H9 (cell line): ENCODE measurements at regions not wholly inside any gene's neighbourhood (a gene's known extent, or its start where the extent isn't known, plus 50 kb on each side); places are given as distances from the start of the nearest gene placed in this dataset.
A peak's percentile ranks its signal among the peaks of the same experiment; 100 is the strongest.

Source experiments
- DNase-seq: peaks from one replicate; pipeline ENCODE4 v3.0.0-alpha.2; 2017
- H2AFZ ChIP-seq: one replicate; pipeline ENCODE4 v1.6.1; 2013; ENCODE audit warnings: mild to moderate bottlenecking, low read length, control low read depth, moderate library complexity
- H2AK5ac ChIP-seq: 2 replicates; pipeline ENCODE4 v1.6.1; 2013; ENCODE audit warnings: low read length, control low read depth, mixed read lengths; ENCODE audit not compliant: insufficient read length
- H2BK120ac ChIP-seq: one replicate; pipeline ENCODE4 v1.6.1; 2013; ENCODE audit warnings: low read depth, mild to moderate bottlenecking, low read length, control low read depth, inconsistent platforms; ENCODE audit not compliant: poor library complexity, severe bottlenecking
- H2BK12ac ChIP-seq: 2 replicates; pipeline ENCODE4 v1.6.1; 2013; ENCODE audit warnings: low read length, control low read depth, mixed read lengths, low read depth; ENCODE audit not compliant: insufficient read length
- H2BK15ac ChIP-seq: 2 replicates; pipeline ENCODE4 v1.6.1; 2013; ENCODE audit warnings: low read depth, low read length, control low read depth
- H2BK20ac ChIP-seq: one replicate; pipeline ENCODE4 v1.6.1; 2013; ENCODE audit warnings: low read depth, mild to moderate bottlenecking, low read length, control low read depth, inconsistent platforms; ENCODE audit not compliant: poor library complexity, severe bottlenecking
- H2BK5ac ChIP-seq: 2 replicates; pipeline ENCODE4 v1.6.1; 2013; ENCODE audit warnings: low read length, control low read depth, mixed read lengths; ENCODE audit not compliant: insufficient read length
- H3K14ac ChIP-seq: 2 replicates; pipeline ENCODE4 v1.6.1; 2013; ENCODE audit warnings: low read length, control low read depth; ENCODE audit not compliant: insufficient read depth
- H3K18ac ChIP-seq: 2 replicates; pipeline ENCODE4 v1.6.1; 2013; ENCODE audit warnings: low read depth, mild to moderate bottlenecking, mixed read lengths, low read length, control low read depth; ENCODE audit not compliant: insufficient read length
- H3K23ac ChIP-seq: 2 replicates; pipeline ENCODE4 v1.6.1; 2013; ENCODE audit warnings: low read length, control low read depth, mixed read lengths, low read depth; ENCODE audit not compliant: insufficient read length
- H3K23me2 ChIP-seq: 2 replicates; pipeline ENCODE4 v1.6.1; 2013; ENCODE audit warnings: low read depth, mild to moderate bottlenecking, mixed read lengths, low read length, control low read depth; ENCODE audit not compliant: insufficient read length, poor library complexity, severe bottlenecking
- H3K27ac ChIP-seq: 2 replicates; pipeline ENCODE4 v1.5.1; 2013; ENCODE audit warnings: low read length, control low read depth, mixed read lengths, low read depth; ENCODE audit not compliant: insufficient read length
- H3K27me3 ChIP-seq: 2 replicates; pipeline ENCODE4 v1.6.1; 2013; ENCODE audit warnings: low read length, control low read depth, inconsistent platforms; ENCODE audit not compliant: insufficient read depth
- H3K4ac ChIP-seq: 2 replicates; pipeline ENCODE4 v1.6.1; 2013; ENCODE audit warnings: low read depth, mild to moderate bottlenecking, control low read depth, inconsistent platforms, low read length, moderate library complexity
- H3K4me1 ChIP-seq: 2 replicates; pipeline ENCODE4 v1.6.1; 2013; ENCODE audit warnings: low read length, control low read depth, inconsistent platforms; ENCODE audit not compliant: insufficient read depth
- H3K4me2 ChIP-seq: 2 replicates; pipeline ENCODE4 v1.6.1; 2013; ENCODE audit warnings: low read length, control low read depth, mixed read lengths; ENCODE audit not compliant: insufficient read length, insufficient read depth
- H3K56ac ChIP-seq: 2 replicates; pipeline ENCODE4 v1.6.1; 2013; ENCODE audit warnings: low read depth, mild to moderate bottlenecking, mixed read lengths, low read length, control low read depth; ENCODE audit not compliant: insufficient read length
- H3K79me1 ChIP-seq: 2 replicates; pipeline ENCODE4 v1.6.1; 2013; ENCODE audit warnings: low read depth, mild to moderate bottlenecking, moderate library complexity, low read length, control low read depth, inconsistent platforms; ENCODE audit not compliant: insufficient read depth, poor library complexity, severe bottlenecking
- H3K79me2 ChIP-seq: 2 replicates; pipeline ENCODE4 v1.6.1; 2013; ENCODE audit warnings: low read length, control low read depth, inconsistent platforms; ENCODE audit not compliant: insufficient read depth
- H3K9ac ChIP-seq: 2 replicates; pipeline ENCODE4 v1.6.1; 2013; ENCODE audit warnings: low read length, control low read depth, mixed read lengths; ENCODE audit not compliant: insufficient read length; ENCODE audit errors: extremely low read depth
- H3K9me3 ChIP-seq: one replicate; pipeline ENCODE4 v1.6.1; 2013; ENCODE audit warnings: low read depth, low read length, inconsistent platforms; ENCODE audit not compliant: control insufficient read depth
- H3T11ph ChIP-seq: one replicate; pipeline ENCODE4 v1.6.1; 2013; ENCODE audit warnings: mild to moderate bottlenecking, low read length, control low read depth, inconsistent platforms
- H4K20me1 ChIP-seq: one replicate; pipeline ENCODE4 v1.6.1; 2013; ENCODE audit not compliant: control insufficient read depth, insufficient read length, insufficient read depth
- H4K5ac ChIP-seq: 2 replicates; pipeline ENCODE4 v1.6.1; 2013; ENCODE audit warnings: low read depth, mild to moderate bottlenecking, mixed read lengths, low read length, control low read depth; ENCODE audit not compliant: insufficient read length
- H4K8ac ChIP-seq: replicated peaks from 2 replicates; pipeline ENCODE4 v1.6.1; 2013; ENCODE audit warnings: low read length, control low read depth, mixed read lengths, low read depth; ENCODE audit not compliant: insufficient read length
- H4K91ac ChIP-seq: 2 replicates; pipeline ENCODE4 v1.6.1; 2013; ENCODE audit warnings: low read depth, mild to moderate bottlenecking, moderate library complexity, mixed read lengths, low read length, control low read depth; ENCODE audit not compliant: insufficient read length
- H3K27ac Mint-ChIP-seq, 3 experiments: 2 replicates in 2 of 3; 3 replicates in 1 of 3; pipeline ENCODE4 v1.8.0; 2020 to 2021; ENCODE audit warnings: mixed read lengths in 3 of 3, mild to moderate bottlenecking in 1 of 3, moderate library complexity in 1 of 3
- H3K27me3 Mint-ChIP-seq: 2 replicates; pipeline ENCODE4 v1.8.0; 2021; ENCODE audit warnings: low read depth, mild to moderate bottlenecking, moderate library complexity, mixed read lengths
- H3K36me3 Mint-ChIP-seq, 3 experiments: 2 replicates in 2 of 3; 3 replicates in 1 of 3; pipeline ENCODE4 v1.8.0; 2020 to 2021; ENCODE audit warnings: low read depth in 3 of 3, mixed read lengths in 3 of 3; ENCODE audit not compliant: insufficient read depth in 1 of 3
- H3K4me1 Mint-ChIP-seq, 2 experiments: 2 replicates each; pipeline ENCODE4 v1.8.0; 2020; ENCODE audit warnings: mixed read lengths in 2 of 2
- H3K4me3 Mint-ChIP-seq, 2 experiments: 2 replicates in 1 of 2; 3 replicates in 1 of 2; pipeline ENCODE4 v1.8.0; 2020 to 2021; ENCODE audit warnings: mild to moderate bottlenecking in 2 of 2, mixed read lengths in 2 of 2, moderate library complexity in 1 of 2
- H3K9me3 Mint-ChIP-seq, 2 experiments: 2 replicates in 1 of 2; 3 replicates in 1 of 2; pipeline ENCODE4 v1.8.0; 2020; ENCODE audit warnings: mild to moderate bottlenecking in 2 of 2, mixed read lengths in 2 of 2, moderate library complexity in 1 of 2
- WGBS: extraction: QIAGEN DNeasy Blood & Tissue Kit; methylation state at CpG from one replicate; pipeline ENCODE4 v1.1.7; 2013; ENCODE audit warnings: missing lambda C conversion rate, low lambda C conversion rate, mixed read lengths; ENCODE audit not compliant: insufficient read length; ENCODE audit errors: extremely low coverage; 5-methylcytosine and 5-hydroxymethylcytosine counted together
- TF ChIP-seq, protein P1 (sequence below): fragments of 200-600 bp; sonication (generic); conservative IDR thresholded peaks from 3 replicates; pipeline ENCODE4 v1.8.0; 2021; ENCODE audit warnings: antibody characterized with exemption, mild to moderate bottlenecking

DNA sequence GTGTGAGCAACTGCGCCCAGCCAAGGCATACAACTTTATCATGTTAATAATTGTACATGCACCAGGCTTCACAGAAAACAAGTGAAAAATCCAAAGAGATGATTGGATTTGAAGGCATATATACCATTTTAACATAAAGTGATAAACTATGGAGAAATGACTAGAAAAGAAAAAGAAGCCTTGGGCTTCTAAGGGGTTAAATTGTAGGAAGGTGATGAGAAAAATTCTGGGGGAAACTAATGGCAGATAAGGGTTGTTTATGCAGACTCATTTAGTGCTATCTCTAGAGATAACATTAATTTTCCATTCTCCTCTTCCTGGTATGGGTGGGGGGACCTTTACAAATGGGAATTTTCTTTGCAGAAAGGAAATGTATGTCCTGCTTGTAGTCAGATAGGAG lies 154.0 kb downstream of the TMEM17 start:
- no peak overlapping the region for H2BK120ac ChIP-seq
- H3K56ac ChIP-seq, result no peak overlapping the region
- H3K4me1 ChIP-seq, result peaks cover 5% of the 10 kb centered on the region; the same call in 1 of the 2 replicates
- 0 out of 7 replicates have a peak overlapping the region, but pooled peaks of 1 of the 3 experiments have one; percentile 88 for H3K27ac Mint-ChIP-seq
- H4K8ac ChIP-seq, result no peak overlapping the region
- no peaks in the 10 kb centered on the region; the same call in 1 of the 2 replicates for H3K27me3 Mint-ChIP-seq
- no peaks in the 10 kb centered on the region for H3K23me2 ChIP-seq
- H3K36me3 Mint-ChIP-seq, result peaks cover 11 to 20% (median 18%) of the 10 kb centered on the region in 3 experiments; a peak in 6 of 7 replicates
- H3T11ph ChIP-seq, result no peak overlapping the region
- H2AK5ac ChIP-seq, result no peak overlapping the region
- no peak overlapping the region for H4K5ac ChIP-seq
- no peak overlapping the region for H3K4me3 Mint-ChIP-seq
- H3K4me2 ChIP-seq, result no peak overlapping the region
- no peaks in the 10 kb centered on the region for H4K20me1 ChIP-seq
- no peak overlapping the region for H3K18ac ChIP-seq
- H2BK20ac ChIP-seq, result no peak overlapping the region
- no peak overlapping the region for H3K14ac ChIP-seq
- H3K9me3 Mint-ChIP-seq, result peaks cover 16 to 23% of the 10 kb centered on the region in 2 experiments
- H3K9me3 ChIP-seq, result no peaks in the 10 kb centered on the region
- no peak for DNase-seq
- H3K4me1 Mint-ChIP-seq, result peaks cover 41 to 47% of the 10 kb centered on the region in 2 experiments
- H2BK15ac ChIP-seq, result no peak overlapping the region
- H3K4ac ChIP-seq, result no peak overlapping the region
- no peak overlapping the region for H4K91ac ChIP-seq
- no peaks in the 10 kb centered on the region for H3K79me2 ChIP-seq
- no peak overlapping the region for H3K23ac ChIP-seq
- H3K27ac ChIP-seq, result no peak overlapping the region
- no peak overlapping the region for H2BK5ac ChIP-seq
- H2BK12ac ChIP-seq, result no peak overlapping the region
- H3K27me3 ChIP-seq, result no peaks in the 10 kb centered on the region
- no CpG with 5 or more reads among the region's 1 CpG for WGBS
- H3K79me1 ChIP-seq, result no peaks in the 10 kb centered on the region
- no peak overlapping the region for H2AFZ ChIP-seq
- H3K9ac ChIP-seq, result no peak overlapping the region
- TF ChIP-seq, protein P1, sequence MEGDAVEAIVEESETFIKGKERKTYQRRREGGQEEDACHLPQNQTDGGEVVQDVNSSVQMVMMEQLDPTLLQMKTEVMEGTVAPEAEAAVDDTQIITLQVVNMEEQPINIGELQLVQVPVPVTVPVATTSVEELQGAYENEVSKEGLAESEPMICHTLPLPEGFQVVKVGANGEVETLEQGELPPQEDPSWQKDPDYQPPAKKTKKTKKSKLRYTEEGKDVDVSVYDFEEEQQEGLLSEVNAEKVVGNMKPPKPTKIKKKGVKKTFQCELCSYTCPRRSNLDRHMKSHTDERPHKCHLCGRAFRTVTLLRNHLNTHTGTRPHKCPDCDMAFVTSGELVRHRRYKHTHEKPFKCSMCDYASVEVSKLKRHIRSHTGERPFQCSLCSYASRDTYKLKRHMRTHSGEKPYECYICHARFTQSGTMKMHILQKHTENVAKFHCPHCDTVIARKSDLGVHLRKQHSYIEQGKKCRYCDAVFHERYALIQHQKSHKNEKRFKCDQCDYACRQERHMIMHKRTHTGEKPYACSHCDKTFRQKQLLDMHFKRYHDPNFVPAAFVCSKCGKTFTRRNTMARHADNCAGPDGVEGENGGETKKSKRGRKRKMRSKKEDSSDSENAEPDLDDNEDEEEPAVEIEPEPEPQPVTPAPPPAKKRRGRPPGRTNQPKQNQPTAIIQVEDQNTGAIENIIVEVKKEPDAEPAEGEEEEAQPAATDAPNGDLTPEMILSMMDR, result no peak
